ENCODE measurements at regions not wholly inside any gene's neighbourhood (a gene's known extent, or its start where the extent isn't known, plus 50 kb on each side); places are given as distances from the start of the nearest gene placed in this dataset.

DNA sequence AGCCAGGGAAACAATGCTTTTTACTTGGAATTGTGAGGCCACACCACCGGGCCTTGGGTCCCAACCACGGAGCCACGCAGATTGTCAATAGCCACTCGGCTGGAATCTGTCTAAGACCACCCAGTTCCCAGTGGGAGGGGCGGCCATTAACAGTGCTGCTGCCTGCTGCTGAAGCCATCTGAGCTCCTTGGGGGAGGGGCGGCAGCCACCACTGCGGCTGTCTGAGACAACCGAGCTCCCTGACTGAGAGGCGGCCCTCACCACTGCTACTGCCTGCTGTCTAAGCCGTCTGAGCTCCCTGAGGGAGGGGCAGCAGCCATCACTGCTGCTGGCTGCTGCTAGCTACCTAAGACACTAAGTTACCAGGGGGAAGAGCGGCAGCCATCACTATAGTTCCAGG, 64.3 kb downstream of the DMRTA2 start:
- ATAC-seq (no peak), DNase-seq (ENCODE audit: low spot score) (no peak)
- no peak overlapping the region for H3K27ac Mint-ChIP-seq
- peaks cover 47 to 73% of the 10 kb centered on the region in 2 donors for H3K27me3 Mint-ChIP-seq
- no peak overlapping the region for H3K4me3 Mint-ChIP-seq
- H3K36me3 Mint-ChIP-seq = no peaks in the 10 kb centered on the region
- no peaks in the 10 kb centered on the region for H3K4me1 Mint-ChIP-seq (ENCODE audit: low read depth in 2 of 2)
- H3K9me3 Mint-ChIP-seq = peaks cover 4% of the 10 kb centered on the region

DNA sequence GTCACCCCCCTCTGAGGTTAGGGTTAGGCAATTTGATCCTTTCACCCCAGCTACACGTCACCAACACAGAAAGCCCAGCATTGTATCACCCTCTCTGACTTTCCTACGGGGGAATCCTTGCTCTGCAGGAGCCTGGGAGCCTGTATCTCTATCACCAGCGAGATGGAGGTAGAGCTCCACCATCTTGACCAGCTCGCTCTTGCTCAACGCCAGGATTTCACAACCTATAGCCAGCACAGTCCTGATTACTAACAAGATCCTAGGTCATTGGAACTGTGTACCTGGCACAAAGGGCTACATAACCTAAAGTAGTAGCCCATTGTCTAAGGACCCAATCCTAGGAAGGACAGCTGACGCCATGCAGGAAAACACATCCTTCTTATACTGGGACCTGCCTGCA, 66.1 kb downstream of the DMRTA2 start:
- DNase-seq (ENCODE audit: low spot score) = no peak
- Mint-ChIP-seq H3K9me3 (peaks cover 2% of the 10 kb centered on the region), H3K4me3 (no peak overlapping the region), H3K27ac (no peak overlapping the region), H3K36me3 (no peaks in the 10 kb centered on the region), H3K27me3 (peaks cover 37 to 58% of the 10 kb centered on the region in 2 donors), H3K4me1 (ENCODE audit: low read depth in 2 of 2) (no peaks in the 10 kb centered on the region)
- peak in 1 of 2 donors; percentile 6 for ATAC-seq

DNA sequence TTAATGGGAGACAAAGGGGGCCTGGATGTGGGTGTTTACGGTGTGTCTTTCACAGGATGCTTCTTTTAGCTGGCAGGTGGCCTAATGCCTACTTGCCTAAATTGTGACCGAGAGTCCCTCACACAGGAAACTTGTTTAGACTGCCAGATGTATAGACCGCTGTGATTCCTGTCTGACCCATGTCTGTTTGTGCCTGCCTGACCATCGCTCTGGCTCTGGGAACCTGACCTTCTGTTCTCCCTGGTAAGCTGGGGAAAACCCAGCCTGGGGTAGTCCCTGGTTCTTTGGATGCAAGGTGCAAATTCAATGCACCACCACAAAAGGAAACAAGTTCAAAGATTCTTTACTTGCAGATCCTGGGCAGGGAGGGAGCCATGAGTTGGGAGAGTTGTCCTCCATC, 68.4 kb downstream of the DMRTA2 start:
- no peak overlapping the region for H3K27ac Mint-ChIP-seq
- no peaks in the 10 kb centered on the region for H3K36me3 Mint-ChIP-seq
- no peak overlapping the region for H3K4me3 Mint-ChIP-seq
- peaks cover 36 to 42% of the 10 kb centered on the region in 2 donors for H3K27me3 Mint-ChIP-seq
- H3K4me1 Mint-ChIP-seq (ENCODE audit: low read depth in 2 of 2) = no peaks in the 10 kb centered on the region
- ATAC-seq (no peak), DNase-seq (ENCODE audit: low spot score) (no peak)
- no peaks in the 10 kb centered on the region for H3K9me3 Mint-ChIP-seq

DNA sequence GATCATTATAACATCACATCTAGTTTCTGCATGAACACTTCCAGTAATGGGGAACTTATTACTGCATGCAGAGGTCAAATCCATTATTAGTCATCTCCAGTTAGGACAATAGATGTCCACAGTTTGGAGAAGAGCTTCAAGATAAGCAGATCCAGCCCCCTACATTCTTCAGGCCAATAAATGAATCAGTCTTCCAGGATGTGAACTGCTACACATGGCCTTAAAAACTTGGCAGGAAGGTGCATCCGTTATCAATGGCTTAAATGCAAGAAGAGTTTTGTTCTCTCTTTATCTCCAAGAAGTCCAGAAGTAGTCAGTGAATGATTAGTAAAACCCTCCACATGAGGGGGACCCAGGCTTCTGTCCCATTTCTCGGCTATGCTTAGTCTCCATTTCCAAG, 70.8 kb downstream of the DMRTA2 start:
- ATAC-seq (no peak), DNase-seq (ENCODE audit: low spot score) (no peak)
- Mint-ChIP-seq H3K36me3 (no peaks in the 10 kb centered on the region), H3K4me1 (ENCODE audit: low read depth in 2 of 2) (no peaks in the 10 kb centered on the region), H3K27ac (no peak overlapping the region), H3K27me3 (peaks cover 40 to 45% of the 10 kb centered on the region in 2 donors), H3K4me3 (no peak overlapping the region), H3K9me3 (no peaks in the 10 kb centered on the region)

DNA sequence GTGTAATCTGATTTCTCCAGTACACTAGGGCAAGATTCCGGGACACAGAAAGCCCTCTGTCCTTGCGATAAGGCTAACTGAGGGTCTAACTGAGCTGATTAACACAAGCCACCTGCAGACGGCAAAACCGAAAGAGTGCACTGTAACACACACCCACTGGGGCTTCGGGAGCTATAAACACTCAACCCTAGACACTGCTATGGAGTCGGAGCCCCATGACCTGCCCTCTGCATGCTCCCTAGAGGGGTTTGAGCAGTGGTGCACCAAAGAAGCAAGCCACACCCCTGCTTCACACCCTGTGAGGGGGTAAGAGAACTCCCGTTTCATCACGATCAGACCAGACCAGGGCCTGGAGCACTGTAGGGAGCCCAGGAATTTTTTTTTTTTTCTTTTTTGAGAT, 72.4 kb downstream of the DMRTA2 start:
- no peaks in the 10 kb centered on the region for H3K4me1 Mint-ChIP-seq (ENCODE audit: low read depth in 2 of 2)
- H3K9me3 Mint-ChIP-seq = no peaks in the 10 kb centered on the region
- H3K4me3 Mint-ChIP-seq = no peak overlapping the region
- ATAC-seq (no peak), DNase-seq (ENCODE audit: low spot score) (no peak)
- no peaks in the 10 kb centered on the region for H3K36me3 Mint-ChIP-seq
- no peak overlapping the region for H3K27ac Mint-ChIP-seq
- H3K27me3 Mint-ChIP-seq = peaks cover 34 to 37% of the 10 kb centered on the region in 2 donors

DNA sequence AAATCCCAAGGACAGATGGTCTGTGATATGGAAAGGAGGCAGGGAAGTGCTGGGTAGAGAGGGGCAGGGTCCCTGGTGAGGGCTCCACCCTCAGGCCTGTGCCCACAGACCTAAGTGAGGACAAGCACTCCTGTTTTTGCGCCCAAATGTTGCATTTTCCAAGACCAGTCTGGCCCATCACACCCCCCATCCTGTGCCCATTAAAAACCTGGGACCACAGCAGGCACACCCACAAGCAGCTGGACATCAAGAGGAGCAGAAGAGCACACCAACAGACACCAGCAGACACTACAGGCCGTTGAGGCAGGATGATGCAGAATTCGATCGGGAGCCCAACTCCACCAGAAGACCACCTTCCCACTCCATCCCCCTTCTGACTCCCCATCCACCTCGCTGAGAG, 72.8 kb downstream of the DMRTA2 start:
- Mint-ChIP-seq H3K4me3 (no peak overlapping the region), H3K4me1 (ENCODE audit: low read depth in 2 of 2) (no peaks in the 10 kb centered on the region), H3K9me3 (no peaks in the 10 kb centered on the region), H3K27ac (no peak overlapping the region), H3K27me3 (peaks cover 30 to 32% of the 10 kb centered on the region in 2 donors), H3K36me3 (no peaks in the 10 kb centered on the region)
- no peak for ATAC-seq
- DNase-seq (ENCODE audit: low spot score) = no peak

DNA sequence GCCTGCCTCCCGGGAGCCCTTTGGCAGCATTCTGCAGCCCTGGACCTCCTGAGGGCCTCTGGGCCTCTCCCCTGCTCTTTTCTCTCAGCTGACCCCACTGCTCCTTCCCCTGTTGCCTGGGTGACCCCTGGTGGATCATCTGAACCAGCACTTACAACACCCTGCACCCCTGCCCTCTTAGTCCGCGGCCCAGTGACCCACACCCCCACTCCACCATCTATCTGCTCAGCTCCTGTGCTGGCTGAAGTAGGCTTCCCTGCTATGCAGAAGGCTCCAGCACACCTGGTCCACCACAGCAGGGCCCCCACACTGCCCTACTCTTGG, 74.0 kb downstream of the DMRTA2 start:
- no peaks in the 10 kb centered on the region for H3K4me1 Mint-ChIP-seq (ENCODE audit: low read depth in 2 of 2)
- DNase-seq (ENCODE audit: low spot score) (no peak), ATAC-seq (no peak)
- H3K9me3 Mint-ChIP-seq = no peaks in the 10 kb centered on the region
- no peak overlapping the region for H3K27ac Mint-ChIP-seq
- peaks cover 31 to 33% of the 10 kb centered on the region in 2 donors for H3K27me3 Mint-ChIP-seq
- H3K4me3 Mint-ChIP-seq = no peak overlapping the region
- H3K36me3 Mint-ChIP-seq = no peaks in the 10 kb centered on the region

DNA sequence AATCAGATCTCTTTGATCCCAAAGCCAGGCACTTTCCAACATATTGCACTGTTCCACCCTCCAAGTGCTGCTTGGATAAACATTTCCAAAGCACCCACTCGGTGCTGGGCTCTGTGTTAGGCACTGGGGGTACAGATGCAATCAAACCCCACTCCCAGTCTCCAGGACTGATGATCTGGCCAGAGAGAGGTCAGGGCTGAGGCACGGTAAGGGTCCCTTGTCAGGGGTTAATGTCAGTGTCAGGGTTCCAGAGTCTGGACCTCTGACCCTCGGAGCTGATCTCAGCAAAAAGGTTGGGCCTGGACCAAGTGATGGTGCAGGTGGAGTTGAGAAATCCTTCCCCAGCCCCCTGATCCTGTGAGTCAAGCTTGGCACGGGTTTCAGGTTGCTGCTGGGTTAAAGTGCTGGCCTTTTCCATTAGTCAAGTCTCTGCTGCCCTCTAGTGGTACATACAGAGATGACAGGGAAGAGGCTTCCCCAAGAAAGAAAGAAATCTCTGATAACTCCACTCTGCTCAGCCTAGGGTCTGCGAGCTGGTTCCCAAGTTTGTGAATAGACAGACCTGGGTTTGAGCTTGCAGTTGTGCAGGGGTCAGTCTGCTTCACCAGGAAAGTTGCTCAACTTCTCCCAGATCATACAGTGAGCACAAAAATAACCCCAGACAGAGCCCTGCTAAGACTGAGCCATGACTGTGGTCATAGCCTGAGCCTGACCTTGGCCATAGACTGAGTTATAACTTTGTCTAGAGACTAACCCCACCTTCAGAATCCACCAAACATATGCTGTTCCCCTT, 74.6 kb downstream of the DMRTA2 start:
- H3K9me3 Mint-ChIP-seq = no peaks in the 10 kb centered on the region
- peak; percentile 60 to 73 for ATAC-seq
- no peaks in the 10 kb centered on the region for H3K4me1 Mint-ChIP-seq (ENCODE audit: low read depth in 2 of 2)
- DNase-seq (ENCODE audit: low spot score) = peak; percentile 68
- H3K27ac Mint-ChIP-seq = no peak overlapping the region
- peaks cover 26 to 29% of the 10 kb centered on the region in 2 donors for H3K27me3 Mint-ChIP-seq
- no peak overlapping the region for H3K4me3 Mint-ChIP-seq
- no peaks in the 10 kb centered on the region for H3K36me3 Mint-ChIP-seq

DNA sequence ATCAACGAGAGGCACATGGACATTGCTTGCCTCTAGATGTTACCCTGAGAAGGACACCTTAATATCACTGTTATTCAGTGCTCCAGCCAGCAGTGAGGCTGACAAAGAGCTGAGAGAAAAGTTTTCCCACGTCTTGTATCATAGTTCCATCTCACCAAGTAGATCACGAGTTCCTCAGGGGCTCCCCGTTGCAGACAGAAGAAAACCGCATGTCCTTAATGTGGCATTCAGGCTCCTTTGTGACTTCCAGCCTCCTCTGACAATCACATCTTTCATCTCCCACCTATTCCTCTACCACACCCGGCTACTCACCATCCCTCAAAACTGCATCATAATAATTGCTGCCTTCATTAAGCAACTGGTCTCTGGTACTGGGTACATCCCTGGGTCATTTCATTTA, 75.3 kb downstream of the DMRTA2 start:
- Mint-ChIP-seq H3K4me3 (no peak overlapping the region), H3K36me3 (no peaks in the 10 kb centered on the region), H3K27ac (no peak overlapping the region), H3K9me3 (no peaks in the 10 kb centered on the region), H3K4me1 (ENCODE audit: low read depth in 2 of 2) (no peaks in the 10 kb centered on the region), H3K27me3 (peaks cover 29 to 32% of the 10 kb centered on the region in 2 donors)
- ATAC-seq = no peak
- DNase-seq (ENCODE audit: low spot score) = no peak

DNA sequence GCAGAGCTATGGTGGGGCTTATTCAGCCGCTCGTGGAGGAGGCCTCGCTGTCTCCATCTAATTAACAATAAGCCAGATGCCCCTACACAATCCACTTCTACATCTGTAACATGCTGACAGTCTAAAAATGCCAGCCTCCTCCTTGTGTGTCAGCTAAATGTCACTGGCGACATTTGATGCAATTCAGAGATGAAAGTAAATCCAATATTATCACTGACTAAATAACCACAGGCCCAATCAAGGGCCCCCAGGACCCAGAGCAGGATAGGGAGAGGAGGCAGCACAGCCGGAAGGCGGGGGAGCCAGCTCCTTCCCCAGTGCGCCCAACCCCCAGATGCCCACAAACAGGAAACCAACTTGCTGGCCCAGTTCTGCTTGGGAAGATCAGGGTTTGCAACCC, 76.6 kb downstream of the DMRTA2 start:
- H3K9me3 Mint-ChIP-seq = no peaks in the 10 kb centered on the region
- no peak for ATAC-seq
- H3K27ac Mint-ChIP-seq = no peak overlapping the region
- no peaks in the 10 kb centered on the region for H3K36me3 Mint-ChIP-seq
- no peak for DNase-seq (ENCODE audit: low spot score)
- H3K4me3 Mint-ChIP-seq = no peak overlapping the region
- H3K4me1 Mint-ChIP-seq (ENCODE audit: low read depth in 2 of 2) = no peaks in the 10 kb centered on the region
- H3K27me3 Mint-ChIP-seq = peaks cover 38 to 45% of the 10 kb centered on the region in 2 donors

DNA sequence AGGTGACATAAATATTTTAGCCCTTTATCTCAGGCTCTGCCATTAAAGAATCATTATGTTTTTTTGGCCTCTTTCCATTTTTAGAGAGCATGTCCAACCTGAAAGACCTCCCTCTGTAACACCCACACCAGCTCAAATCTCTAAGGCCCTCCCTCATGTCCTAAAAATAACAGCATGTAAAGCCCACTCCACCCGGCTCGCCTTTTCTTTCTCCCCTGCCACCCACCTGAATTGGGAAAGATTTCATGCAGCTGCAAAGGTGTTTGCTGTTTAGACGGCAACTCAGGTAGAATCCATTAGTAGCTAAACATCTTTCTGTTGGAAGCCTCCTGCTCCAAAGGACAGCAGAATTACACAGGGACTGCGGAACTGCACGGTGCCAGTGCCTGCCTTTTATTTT, 79.9 kb downstream of the DMRTA2 start:
- DNase-seq (ENCODE audit: low spot score) (no peak), ATAC-seq (no peak)
- Mint-ChIP-seq H3K4me3 (no peak overlapping the region), H3K4me1 (ENCODE audit: low read depth in 2 of 2) (no peaks in the 10 kb centered on the region), H3K27me3 (peaks cover 28 to 45% of the 10 kb centered on the region in 2 donors), H3K9me3 (no peaks in the 10 kb centered on the region), H3K27ac (no peak overlapping the region), H3K36me3 (no peaks in the 10 kb centered on the region)

DNA sequence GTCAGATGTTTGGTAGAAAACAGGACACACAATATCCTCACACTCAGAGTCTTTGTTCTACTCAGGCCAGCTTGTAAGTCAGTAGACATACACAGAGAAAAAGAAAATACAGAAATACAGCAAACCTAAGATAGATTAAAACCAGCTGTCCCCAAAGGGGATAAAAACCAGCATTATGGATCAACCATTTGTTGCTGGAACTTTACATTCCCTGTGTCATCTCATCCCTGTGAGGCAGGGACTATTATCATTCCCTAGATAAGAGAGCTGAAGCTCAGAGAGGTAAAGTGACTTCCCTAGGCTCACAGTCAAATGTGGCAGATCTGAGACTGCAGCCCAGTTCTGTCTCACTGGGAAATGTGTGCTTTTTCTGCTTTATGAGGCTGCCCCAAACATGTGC, 80.7 kb downstream of the DMRTA2 start:
- H3K36me3 Mint-ChIP-seq = no peaks in the 10 kb centered on the region
- DNase-seq (ENCODE audit: low spot score) (no peak), ATAC-seq (no peak)
- H3K4me3 Mint-ChIP-seq = no peak overlapping the region
- H3K27ac Mint-ChIP-seq = no peak overlapping the region
- H3K27me3 Mint-ChIP-seq = peaks cover 29 to 46% of the 10 kb centered on the region in 2 donors
- H3K4me1 Mint-ChIP-seq (ENCODE audit: low read depth in 2 of 2) = no peaks in the 10 kb centered on the region
- H3K9me3 Mint-ChIP-seq = no peaks in the 10 kb centered on the region

DNA sequence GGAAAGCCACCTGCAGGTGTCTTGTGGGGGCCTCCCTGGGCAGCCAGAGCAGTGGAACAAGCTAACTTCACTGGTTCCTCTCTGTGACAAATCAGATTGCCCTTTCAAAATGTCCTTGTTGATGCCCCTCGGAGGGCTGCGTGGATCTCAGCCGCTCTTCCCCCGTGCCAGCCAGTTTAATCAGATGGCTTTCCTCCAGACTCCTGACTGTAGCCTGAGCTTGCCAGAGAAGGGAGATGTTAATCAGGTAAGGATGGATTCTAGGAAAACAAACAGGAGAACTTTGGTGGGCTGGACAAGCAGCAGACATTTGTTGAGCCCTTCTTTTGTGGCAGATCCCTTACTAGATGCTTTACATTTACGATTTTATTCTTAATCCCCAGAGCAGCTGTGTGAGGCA, 88.2 kb downstream of the DMRTA2 start:
- H3K36me3 Mint-ChIP-seq = no peaks in the 10 kb centered on the region
- H3K27me3 Mint-ChIP-seq = peaks cover 27 to 46% of the 10 kb centered on the region in 2 donors
- peaks cover 0 to 4% of the 10 kb centered on the region in 2 donors for H3K4me1 Mint-ChIP-seq (ENCODE audit: low read depth in 2 of 2)
- no peak overlapping the region for H3K27ac Mint-ChIP-seq
- DNase-seq (ENCODE audit: low spot score) = no peak
- H3K4me3 Mint-ChIP-seq = no peak overlapping the region
- H3K9me3 Mint-ChIP-seq = no peaks in the 10 kb centered on the region
- no peak for ATAC-seq

DNA sequence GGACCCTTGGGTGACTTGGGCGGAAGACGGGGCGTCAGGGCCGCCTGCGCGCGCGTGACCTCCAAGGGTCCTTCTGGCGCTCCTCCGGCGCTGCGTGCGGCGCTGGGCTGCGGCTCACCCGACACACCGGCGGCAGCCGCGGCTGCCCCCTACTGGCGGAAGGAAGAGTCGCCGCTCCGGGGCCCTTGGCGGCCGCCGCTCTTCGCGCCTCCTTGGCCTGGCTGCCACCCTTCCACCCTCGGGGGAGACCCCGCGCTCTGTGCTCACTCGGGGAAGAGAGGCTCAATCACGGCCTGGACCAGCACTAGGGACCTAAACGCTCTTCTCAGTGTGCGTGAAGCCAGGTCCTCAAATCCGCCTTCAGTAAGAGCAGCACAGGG, 89.7 kb downstream of the DMRTA2 start:
- peak; percentile 64 for DNase-seq (ENCODE audit: low spot score)
- Mint-ChIP-seq H3K36me3 (no peaks in the 10 kb centered on the region), H3K27ac (no peak overlapping the region), H3K9me3 (no peaks in the 10 kb centered on the region), H3K4me1 (ENCODE audit: low read depth in 2 of 2) (peaks cover 0 to 4% of the 10 kb centered on the region in 2 donors), H3K4me3 (peak overlapping the region; percentile 51), H3K27me3 (peaks cover 24 to 47% of the 10 kb centered on the region in 2 donors)
- peak; percentile 82 to 84 for ATAC-seq
